KOPT-K1 (cell line): ENCODE measurements at regions not wholly inside any gene's neighbourhood (a gene's known extent, or its start where the extent isn't known, plus 50 kb on each side); places are given as distances from the start of the nearest gene placed in this dataset.

Experiments
- H3K27ac ChIP-seq: fragments of 200-600 bp; sonication (generic); 2 replicates; pipeline ENCODE4 v1.5.1; 2016; ENCODE audit warnings: antibody characterized with exemption, mild to moderate bottlenecking, low read depth, low read length; ENCODE audit not compliant: poor library complexity, severe bottlenecking
- H3K36me3 ChIP-seq: fragments of 200-600 bp; sonication (generic); 2 replicates; pipeline ENCODE4 v1.5.1; 2017; ENCODE audit warnings: antibody characterized with exemption, mild to moderate bottlenecking, low read length, moderate library complexity; ENCODE audit not compliant: insufficient read depth
- H3K9me3 ChIP-seq: fragments of 200-600 bp; sonication (generic); 2 replicates; pipeline ENCODE4 v1.5.1; 2017; ENCODE audit warnings: antibody characterized with exemption, low read length, mild to moderate bottlenecking; ENCODE audit not compliant: insufficient read depth, poor library complexity, severe bottlenecking

DNA sequence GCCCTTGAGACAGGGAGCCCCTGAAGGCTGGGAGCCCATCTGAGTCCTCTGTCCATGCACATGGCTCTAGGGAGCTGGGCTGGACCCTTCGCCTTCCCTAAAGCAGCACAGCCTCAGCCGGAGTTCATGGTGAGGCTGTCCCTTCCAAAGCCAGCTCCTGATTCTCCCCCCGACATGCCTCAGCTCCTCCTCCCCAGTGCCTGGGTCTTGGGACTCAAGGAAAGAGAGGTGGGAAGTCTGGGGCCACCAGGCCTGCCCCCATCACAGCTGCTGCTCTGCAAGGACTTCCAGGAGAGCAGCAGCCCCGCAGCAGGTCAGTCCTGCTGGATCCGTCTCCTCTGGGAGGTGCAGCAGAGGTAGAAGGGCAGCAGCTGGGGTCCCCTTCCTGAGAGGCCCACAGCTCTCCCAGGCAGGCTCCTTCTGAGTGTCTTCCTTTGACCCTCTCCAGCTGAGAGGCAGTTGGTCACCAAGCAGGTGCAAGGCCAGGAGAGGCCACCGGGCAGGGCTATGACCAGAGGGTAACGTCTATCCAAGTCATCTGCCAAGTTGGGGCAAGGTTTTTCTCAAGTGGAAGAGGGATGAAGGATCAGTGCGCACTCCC is 90.5 kb downstream of the ADRA2C start:
- no peaks in the 10 kb centered on the region for H3K36me3 ChIP-seq
- H3K9me3 ChIP-seq = no peaks in the 10 kb centered on the region
- H3K27ac ChIP-seq = no peak overlapping the region

DNA sequence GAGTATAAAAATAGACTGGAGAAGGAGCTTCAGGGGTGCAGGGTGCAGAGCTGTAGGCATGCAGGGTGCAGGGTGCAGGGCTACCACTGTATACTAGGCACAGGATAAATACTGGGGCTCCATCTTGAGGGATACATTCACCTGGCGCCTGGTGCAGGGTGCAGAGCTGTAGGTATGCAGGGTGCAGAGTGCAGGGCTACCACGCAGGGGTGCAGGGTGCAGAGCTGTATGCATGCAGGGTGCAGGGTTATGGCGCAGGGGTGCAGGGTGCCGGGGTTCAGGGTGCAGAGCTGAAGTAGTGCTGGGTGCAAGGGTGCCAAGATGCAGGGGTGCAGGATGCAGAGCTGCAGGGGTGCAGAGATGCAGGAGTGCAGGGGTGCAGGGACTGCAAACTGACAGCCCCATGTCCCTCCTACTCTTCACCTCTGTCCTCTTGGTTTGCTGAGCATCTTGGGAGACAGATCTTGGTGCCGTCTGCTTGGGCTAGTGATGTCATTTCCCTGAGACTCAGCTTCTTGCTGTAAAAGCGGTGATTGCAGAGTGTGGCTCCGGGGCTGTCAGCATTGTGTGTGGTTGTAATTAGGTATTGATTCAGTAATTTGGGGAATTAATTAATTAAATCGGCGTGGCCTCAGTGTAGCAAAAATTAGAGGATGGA is 91.2 kb downstream of the ADRA2C start:
- Histone ChIP-seq H3K27ac (no peak overlapping the region), H3K9me3 (no peaks in the 10 kb centered on the region)

DNA sequence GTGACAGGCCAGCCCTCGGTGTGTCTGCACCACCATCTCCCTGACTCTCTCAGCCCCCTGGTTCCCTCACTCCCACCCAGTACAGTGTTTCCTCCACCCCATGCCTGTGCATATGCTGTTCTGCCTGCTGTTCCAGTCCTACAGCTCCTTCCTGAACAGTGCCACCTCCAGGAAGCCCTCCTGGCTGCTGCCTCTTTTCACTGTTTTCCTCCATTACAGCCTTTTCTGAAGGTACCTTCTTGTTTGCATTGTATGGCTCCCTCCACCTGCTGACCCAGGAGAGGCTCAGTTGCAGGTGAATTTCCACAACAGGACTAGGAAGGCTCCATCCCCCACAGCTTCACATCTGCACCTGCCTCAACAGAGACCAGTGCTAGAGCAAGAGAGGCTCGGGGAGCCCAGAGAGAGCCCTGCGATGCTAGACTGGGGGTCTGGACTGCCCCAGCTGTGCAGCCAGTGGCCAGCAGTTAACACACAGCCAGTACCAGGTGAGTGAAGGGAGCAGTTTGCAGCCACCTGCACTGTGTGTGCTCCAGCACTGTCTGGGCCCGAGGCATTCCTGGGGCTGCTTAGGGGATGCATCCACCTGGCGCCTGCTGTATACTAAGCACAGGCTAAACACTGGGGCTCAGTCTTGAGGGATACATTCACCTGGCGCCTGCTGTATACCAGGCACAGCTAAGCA is 92.0 kb downstream of the ADRA2C start:
- H3K36me3 ChIP-seq = no peaks in the 10 kb centered on the region
- H3K27ac ChIP-seq = no peak overlapping the region
- H3K9me3 ChIP-seq = no peaks in the 10 kb centered on the region

More for the DNA sequence above, 91.2 kb downstream of the ADRA2C start:
- no peaks in the 10 kb centered on the region for H3K36me3 ChIP-seq

GRCh38 chr4:3858765-3859388 is 92.7 kb downstream of the ADRA2C start:
- no peak overlapping the region for H3K27ac ChIP-seq
- H3K36me3 ChIP-seq = no peaks in the 10 kb centered on the region
- no peaks in the 10 kb centered on the region for H3K9me3 ChIP-seq

DNA sequence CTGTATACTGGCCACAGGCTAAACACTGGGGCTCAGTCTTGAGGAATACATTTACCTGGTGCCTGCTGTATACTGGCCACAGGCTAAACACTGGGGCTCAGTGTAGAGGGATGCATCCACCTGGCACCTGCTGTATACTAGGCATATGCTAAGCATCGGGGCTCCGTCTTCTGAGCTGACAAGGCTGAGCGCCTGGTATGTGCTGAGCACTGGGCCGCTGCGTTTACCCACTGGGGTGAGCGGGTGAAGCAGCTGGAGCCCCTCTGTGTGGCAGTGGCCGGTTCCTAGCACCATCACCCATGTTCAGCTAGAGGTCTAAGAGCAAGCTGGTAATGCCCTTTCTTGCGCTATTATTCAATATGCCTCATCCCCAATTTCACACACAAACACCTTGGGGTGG is 93.4 kb downstream of the ADRA2C start:
- Histone ChIP-seq H3K36me3 (no peaks in the 10 kb centered on the region), H3K9me3 (no peaks in the 10 kb centered on the region)

DNA sequence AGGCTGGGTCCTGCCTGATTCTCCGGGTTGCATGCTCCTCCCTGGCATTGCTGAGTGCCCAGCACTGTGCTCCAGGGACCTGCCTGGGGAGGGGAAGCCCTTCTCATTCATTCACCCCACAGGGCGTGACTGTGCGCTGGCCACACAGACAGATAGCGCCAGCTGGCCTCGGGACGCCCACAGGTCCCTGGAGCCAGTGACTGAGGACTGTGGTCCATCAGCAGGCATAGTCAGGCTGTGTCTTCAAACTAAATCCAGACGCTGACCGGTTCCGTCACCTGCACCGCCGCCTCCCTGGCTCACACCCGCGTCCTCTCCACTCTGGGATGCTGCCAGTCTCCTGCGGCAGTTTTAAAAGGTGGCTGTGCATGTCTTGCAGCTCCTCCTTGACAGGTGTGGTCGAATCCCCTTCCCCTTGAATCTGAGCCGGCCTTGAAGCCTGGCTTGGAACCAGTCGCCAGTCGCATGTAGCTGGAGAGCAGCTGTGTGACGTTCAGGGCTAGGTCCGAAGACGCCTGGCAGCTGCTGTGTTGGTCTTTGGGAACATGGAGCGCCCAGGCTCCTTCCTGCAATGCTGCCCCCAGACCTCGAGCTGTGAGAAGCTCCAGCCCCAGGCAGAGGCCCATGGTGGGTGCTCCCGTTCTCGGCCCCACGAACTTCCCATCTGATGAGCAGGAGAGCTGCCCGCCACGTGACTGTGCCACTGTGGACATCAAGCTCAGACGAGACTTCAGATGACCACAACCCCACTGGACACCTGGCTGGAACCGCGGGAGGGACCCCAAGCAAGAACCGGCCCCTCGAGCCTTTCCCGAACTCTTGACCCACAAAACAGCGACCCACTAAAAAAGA is 94.1 kb downstream of the ADRA2C start:
- Histone ChIP-seq H3K9me3 (no peaks in the 10 kb centered on the region), H3K36me3 (no peaks in the 10 kb centered on the region), H3K27ac (no peak overlapping the region)

More for the DNA sequence above, 93.4 kb downstream of the ADRA2C start:
- no peak overlapping the region for H3K27ac ChIP-seq

DNA sequence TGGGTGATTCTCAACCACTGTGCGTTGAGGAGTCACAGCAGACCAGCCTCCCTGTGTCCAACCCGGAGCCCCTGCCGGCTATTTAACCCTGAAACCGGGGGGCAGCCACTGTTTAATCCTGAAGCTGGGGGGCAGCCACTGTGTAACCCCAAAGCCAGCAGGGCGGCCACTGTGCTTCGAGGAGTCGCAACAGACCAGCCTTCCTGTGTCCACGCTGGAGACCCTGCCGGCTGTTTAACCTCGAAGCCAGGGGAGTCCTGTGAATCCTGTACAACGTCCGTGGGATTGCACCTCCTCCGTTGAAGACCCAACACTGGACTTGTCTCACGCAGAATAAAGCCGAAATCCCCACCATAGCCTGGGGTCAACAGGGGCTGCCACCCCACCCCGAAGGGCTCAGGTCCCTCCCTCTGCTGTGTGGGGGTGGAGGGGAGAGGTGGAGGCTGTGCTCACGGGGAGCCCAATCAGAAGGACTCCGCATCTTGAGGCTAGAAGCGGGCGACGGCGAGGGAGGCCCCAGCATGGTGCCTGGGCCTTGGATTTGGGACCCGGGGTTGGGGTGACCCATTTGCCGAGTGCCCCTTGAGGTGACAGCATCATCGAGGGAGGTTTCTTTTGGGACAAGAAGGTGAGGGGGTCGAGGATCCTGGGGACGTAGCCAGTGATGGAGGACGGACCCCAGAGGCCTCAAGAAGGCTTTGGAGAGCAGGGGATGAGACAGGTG is 94.9 kb downstream of the ADRA2C start:
- Histone ChIP-seq H3K9me3 (no peaks in the 10 kb centered on the region), H3K27ac (no peak overlapping the region), H3K36me3 (no peaks in the 10 kb centered on the region)

DNA sequence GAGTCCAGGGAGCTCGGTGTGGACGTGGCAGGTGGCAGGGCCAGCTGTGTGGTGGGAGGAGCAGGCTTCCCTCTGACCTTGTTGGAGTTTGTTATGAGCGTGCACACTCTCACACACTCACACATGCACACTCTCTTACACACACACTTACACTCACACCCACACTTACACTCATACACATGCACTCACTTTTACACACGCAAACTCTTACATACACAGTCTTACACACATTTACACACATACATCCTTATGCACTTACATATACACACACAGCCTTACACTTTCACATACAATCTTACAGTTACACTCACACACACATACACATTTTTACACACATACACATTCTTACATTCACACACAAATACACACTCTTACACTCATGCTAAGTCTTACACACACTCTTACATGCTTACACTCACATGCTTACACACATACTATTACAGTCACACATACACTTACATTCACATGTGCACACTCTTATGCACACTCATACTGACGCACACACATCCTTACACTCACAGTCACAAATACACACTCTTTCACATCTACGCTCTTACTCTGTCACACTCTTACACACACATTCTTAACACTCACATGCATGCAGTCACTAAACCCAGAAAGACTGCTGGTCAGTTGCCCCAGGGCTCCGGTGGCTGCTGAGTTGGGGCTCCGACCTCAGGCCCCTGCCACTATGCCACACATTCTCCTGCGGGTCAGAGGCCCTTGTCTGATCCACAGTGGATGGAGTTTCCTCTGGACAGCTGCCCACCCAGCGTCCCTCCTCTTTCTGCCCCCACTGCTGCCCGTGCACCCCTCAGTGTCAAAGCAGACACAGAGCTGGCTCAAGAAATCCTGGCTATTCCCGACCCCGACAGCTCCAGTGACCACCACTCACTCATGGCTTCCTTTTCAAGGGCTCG is 95.8 kb downstream of the ADRA2C start:
- Histone ChIP-seq H3K36me3 (no peaks in the 10 kb centered on the region), H3K27ac (no peak overlapping the region)

DNA sequence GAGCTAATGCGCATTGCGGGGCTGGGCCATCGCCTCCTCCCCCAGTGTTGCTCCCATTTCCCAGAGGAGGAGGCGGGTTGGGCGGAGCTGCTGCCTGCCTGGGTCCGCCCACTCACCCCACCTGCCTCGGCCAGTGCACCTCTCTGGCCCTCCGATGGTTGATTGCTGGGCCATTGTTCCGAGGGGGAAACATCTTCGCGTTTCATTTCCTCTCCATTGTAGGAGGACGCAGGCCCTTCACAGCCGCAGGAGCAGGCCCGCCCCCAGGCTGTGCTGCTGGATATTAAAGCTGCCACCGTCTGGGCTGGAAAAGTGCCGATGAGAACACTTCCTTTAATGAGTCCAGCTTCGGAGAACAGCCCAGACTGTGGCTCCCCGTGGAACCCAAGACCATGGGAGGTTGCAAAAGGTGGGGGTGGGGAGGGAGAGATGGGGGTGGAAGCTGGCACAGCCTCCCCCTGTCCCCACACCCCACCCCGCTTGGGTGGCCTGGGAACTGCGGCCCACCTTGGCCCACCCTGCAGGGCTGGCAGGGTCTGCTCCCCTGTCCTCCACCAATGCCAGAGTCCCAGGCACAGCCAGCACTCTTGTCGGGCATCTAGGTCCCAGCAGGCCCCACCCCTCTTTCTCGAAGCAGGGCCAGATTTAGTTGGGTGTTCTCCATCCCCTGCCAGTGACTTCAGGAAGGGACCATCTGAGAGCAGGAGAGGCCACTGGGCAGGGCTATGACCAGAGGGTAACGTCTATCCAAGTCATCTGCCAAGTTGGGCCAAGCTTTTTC is 96.6 kb downstream of the ADRA2C start:
- H3K36me3 ChIP-seq = no peaks in the 10 kb centered on the region

More for the DNA sequence above, 95.8 kb downstream of the ADRA2C start:
- no peaks in the 10 kb centered on the region for H3K9me3 ChIP-seq

GRCh38 chr4:3863841-3864741 is 97.9 kb downstream of the ADRA2C start:
- Histone ChIP-seq H3K9me3 (no peaks in the 10 kb centered on the region), H3K27ac (no peak overlapping the region), H3K36me3 (no peaks in the 10 kb centered on the region)

More for the DNA sequence above, 96.6 kb downstream of the ADRA2C start:
- H3K27ac ChIP-seq = no peak overlapping the region
- H3K9me3 ChIP-seq = no peaks in the 10 kb centered on the region

DNA sequence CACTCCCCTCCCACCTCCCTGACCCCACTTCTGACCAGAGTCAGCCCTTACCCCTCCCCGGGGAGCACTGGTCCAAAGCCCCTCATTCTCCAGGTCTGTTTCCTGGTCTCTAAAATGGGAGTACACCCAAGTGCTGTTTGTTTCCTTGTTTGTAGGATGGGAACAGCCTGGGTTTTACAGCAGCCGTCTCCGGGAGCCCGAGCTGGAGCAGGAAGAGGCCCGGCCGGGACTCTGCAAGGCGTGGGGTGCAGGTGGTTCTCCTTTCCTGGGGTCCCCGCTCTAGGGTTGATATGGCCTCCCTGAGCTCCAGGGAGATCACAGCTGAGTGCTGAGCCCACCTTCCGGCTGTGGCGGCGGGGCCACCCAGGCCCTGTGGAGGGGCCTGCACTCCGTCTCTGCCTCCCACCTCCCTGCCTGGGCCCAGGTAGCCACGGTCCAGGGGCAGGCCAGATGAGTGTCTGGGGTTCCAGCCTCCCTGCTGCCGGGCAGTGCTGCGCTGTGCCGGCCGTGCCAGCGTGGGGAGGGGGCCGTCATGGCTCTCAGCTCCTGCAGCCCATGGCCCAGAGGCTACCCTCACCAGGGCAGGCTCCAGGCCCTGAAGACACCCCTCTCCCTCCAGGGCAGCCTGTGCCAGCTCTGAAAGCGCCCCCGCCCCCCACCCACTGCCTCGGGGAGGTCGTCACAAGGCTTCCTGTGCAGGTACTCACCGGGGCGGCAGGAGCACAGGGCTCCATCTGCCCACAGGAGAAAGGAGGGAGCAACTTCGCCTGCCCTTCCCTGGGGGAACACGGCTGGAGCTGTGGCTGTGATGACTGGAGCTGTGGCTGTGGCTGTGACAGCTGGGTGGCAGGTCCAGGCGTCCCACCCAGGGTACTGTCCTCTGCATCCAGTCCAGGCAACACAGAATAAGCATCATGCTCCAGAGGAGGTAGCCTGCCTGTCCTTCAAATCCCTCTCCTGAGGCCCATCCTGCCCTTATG is 98.8 kb downstream of the ADRA2C start:
- Histone ChIP-seq H3K27ac (no peak overlapping the region), H3K36me3 (no peaks in the 10 kb centered on the region), H3K9me3 (no peaks in the 10 kb centered on the region)
